H9 (cell line): ENCODE measurements at regions not wholly inside any gene's neighbourhood (a gene's known extent, or its start where the extent isn't known, plus 50 kb on each side); places are given as distances from the start of the nearest gene placed in this dataset.

Experiments
- DNase-seq: peaks from one replicate; pipeline ENCODE4 v3.0.0-alpha.2; 2017
- H2AFZ ChIP-seq: one replicate; pipeline ENCODE4 v1.6.1; 2013; ENCODE audit warnings: mild to moderate bottlenecking, low read length, control low read depth, moderate library complexity
- H2AK5ac ChIP-seq: 2 replicates; pipeline ENCODE4 v1.6.1; 2013; ENCODE audit warnings: low read length, control low read depth, mixed read lengths; ENCODE audit not compliant: insufficient read length
- H2BK120ac ChIP-seq: one replicate; pipeline ENCODE4 v1.6.1; 2013; ENCODE audit warnings: low read depth, mild to moderate bottlenecking, low read length, control low read depth, inconsistent platforms; ENCODE audit not compliant: poor library complexity, severe bottlenecking
- H2BK12ac ChIP-seq: 2 replicates; pipeline ENCODE4 v1.6.1; 2013; ENCODE audit warnings: low read length, control low read depth, mixed read lengths, low read depth; ENCODE audit not compliant: insufficient read length
- H2BK15ac ChIP-seq: 2 replicates; pipeline ENCODE4 v1.6.1; 2013; ENCODE audit warnings: low read depth, low read length, control low read depth
- H2BK20ac ChIP-seq: one replicate; pipeline ENCODE4 v1.6.1; 2013; ENCODE audit warnings: low read depth, mild to moderate bottlenecking, low read length, control low read depth, inconsistent platforms; ENCODE audit not compliant: poor library complexity, severe bottlenecking
- H2BK5ac ChIP-seq: 2 replicates; pipeline ENCODE4 v1.6.1; 2013; ENCODE audit warnings: low read length, control low read depth, mixed read lengths; ENCODE audit not compliant: insufficient read length
- H3K14ac ChIP-seq: 2 replicates; pipeline ENCODE4 v1.6.1; 2013; ENCODE audit warnings: low read length, control low read depth; ENCODE audit not compliant: insufficient read depth
- H3K18ac ChIP-seq: 2 replicates; pipeline ENCODE4 v1.6.1; 2013; ENCODE audit warnings: low read depth, mild to moderate bottlenecking, mixed read lengths, low read length, control low read depth; ENCODE audit not compliant: insufficient read length
- H3K23ac ChIP-seq: 2 replicates; pipeline ENCODE4 v1.6.1; 2013; ENCODE audit warnings: low read length, control low read depth, mixed read lengths, low read depth; ENCODE audit not compliant: insufficient read length
- H3K23me2 ChIP-seq: 2 replicates; pipeline ENCODE4 v1.6.1; 2013; ENCODE audit warnings: low read depth, mild to moderate bottlenecking, mixed read lengths, low read length, control low read depth; ENCODE audit not compliant: insufficient read length, poor library complexity, severe bottlenecking
- H3K27ac ChIP-seq: 2 replicates; pipeline ENCODE4 v1.5.1; 2013; ENCODE audit warnings: low read length, control low read depth, mixed read lengths, low read depth; ENCODE audit not compliant: insufficient read length
- H3K27me3 ChIP-seq: 2 replicates; pipeline ENCODE4 v1.6.1; 2013; ENCODE audit warnings: low read length, control low read depth, inconsistent platforms; ENCODE audit not compliant: insufficient read depth
- H3K4ac ChIP-seq: 2 replicates; pipeline ENCODE4 v1.6.1; 2013; ENCODE audit warnings: low read depth, mild to moderate bottlenecking, control low read depth, inconsistent platforms, low read length, moderate library complexity
- H3K4me1 ChIP-seq: 2 replicates; pipeline ENCODE4 v1.6.1; 2013; ENCODE audit warnings: low read length, control low read depth, inconsistent platforms; ENCODE audit not compliant: insufficient read depth
- H3K4me2 ChIP-seq: 2 replicates; pipeline ENCODE4 v1.6.1; 2013; ENCODE audit warnings: low read length, control low read depth, mixed read lengths; ENCODE audit not compliant: insufficient read length, insufficient read depth
- H3K56ac ChIP-seq: 2 replicates; pipeline ENCODE4 v1.6.1; 2013; ENCODE audit warnings: low read depth, mild to moderate bottlenecking, mixed read lengths, low read length, control low read depth; ENCODE audit not compliant: insufficient read length
- H3K79me1 ChIP-seq: 2 replicates; pipeline ENCODE4 v1.6.1; 2013; ENCODE audit warnings: low read depth, mild to moderate bottlenecking, moderate library complexity, low read length, control low read depth, inconsistent platforms; ENCODE audit not compliant: insufficient read depth, poor library complexity, severe bottlenecking
- H3K79me2 ChIP-seq: 2 replicates; pipeline ENCODE4 v1.6.1; 2013; ENCODE audit warnings: low read length, control low read depth, inconsistent platforms; ENCODE audit not compliant: insufficient read depth
- H3K9ac ChIP-seq: 2 replicates; pipeline ENCODE4 v1.6.1; 2013; ENCODE audit warnings: low read length, control low read depth, mixed read lengths; ENCODE audit not compliant: insufficient read length; ENCODE audit errors: extremely low read depth
- H3K9me3 ChIP-seq: one replicate; pipeline ENCODE4 v1.6.1; 2013; ENCODE audit warnings: low read depth, low read length, inconsistent platforms; ENCODE audit not compliant: control insufficient read depth
- H3T11ph ChIP-seq: one replicate; pipeline ENCODE4 v1.6.1; 2013; ENCODE audit warnings: mild to moderate bottlenecking, low read length, control low read depth, inconsistent platforms
- H4K20me1 ChIP-seq: one replicate; pipeline ENCODE4 v1.6.1; 2013; ENCODE audit not compliant: control insufficient read depth, insufficient read length, insufficient read depth
- H4K5ac ChIP-seq: 2 replicates; pipeline ENCODE4 v1.6.1; 2013; ENCODE audit warnings: low read depth, mild to moderate bottlenecking, mixed read lengths, low read length, control low read depth; ENCODE audit not compliant: insufficient read length
- H4K8ac ChIP-seq: replicated peaks from 2 replicates; pipeline ENCODE4 v1.6.1; 2013; ENCODE audit warnings: low read length, control low read depth, mixed read lengths, low read depth; ENCODE audit not compliant: insufficient read length
- H4K91ac ChIP-seq: 2 replicates; pipeline ENCODE4 v1.6.1; 2013; ENCODE audit warnings: low read depth, mild to moderate bottlenecking, moderate library complexity, mixed read lengths, low read length, control low read depth; ENCODE audit not compliant: insufficient read length
- H3K27ac Mint-ChIP-seq, 3 experiments: 2 replicates in 2 of 3; 3 replicates in 1 of 3; pipeline ENCODE4 v1.8.0; 2020 to 2021; ENCODE audit warnings: mixed read lengths in 3 of 3, mild to moderate bottlenecking in 1 of 3, moderate library complexity in 1 of 3
- H3K27me3 Mint-ChIP-seq: 2 replicates; pipeline ENCODE4 v1.8.0; 2021; ENCODE audit warnings: low read depth, mild to moderate bottlenecking, moderate library complexity, mixed read lengths
- H3K36me3 Mint-ChIP-seq, 3 experiments: 2 replicates in 2 of 3; 3 replicates in 1 of 3; pipeline ENCODE4 v1.8.0; 2020 to 2021; ENCODE audit warnings: low read depth in 3 of 3, mixed read lengths in 3 of 3; ENCODE audit not compliant: insufficient read depth in 1 of 3
- H3K4me1 Mint-ChIP-seq, 2 experiments: 2 replicates each; pipeline ENCODE4 v1.8.0; 2020; ENCODE audit warnings: mixed read lengths in 2 of 2
- H3K4me3 Mint-ChIP-seq, 2 experiments: 2 replicates in 1 of 2; 3 replicates in 1 of 2; pipeline ENCODE4 v1.8.0; 2020 to 2021; ENCODE audit warnings: mild to moderate bottlenecking in 2 of 2, mixed read lengths in 2 of 2, moderate library complexity in 1 of 2
- H3K9me3 Mint-ChIP-seq, 2 experiments: 2 replicates in 1 of 2; 3 replicates in 1 of 2; pipeline ENCODE4 v1.8.0; 2020; ENCODE audit warnings: mild to moderate bottlenecking in 2 of 2, mixed read lengths in 2 of 2, moderate library complexity in 1 of 2
- CTCF ChIP-seq: fragments of 200-600 bp; sonication (generic); conservative IDR thresholded peaks from 3 replicates; pipeline ENCODE4 v1.8.0; 2021; ENCODE audit warnings: antibody characterized with exemption, mild to moderate bottlenecking
- WGBS: extraction: QIAGEN DNeasy Blood & Tissue Kit; methylation state at CpG from one replicate; pipeline ENCODE4 v1.1.7; 2013; ENCODE audit warnings: missing lambda C conversion rate, low lambda C conversion rate, mixed read lengths; ENCODE audit not compliant: insufficient read length; ENCODE audit errors: extremely low coverage; 5-methylcytosine and 5-hydroxymethylcytosine counted together

DNA sequence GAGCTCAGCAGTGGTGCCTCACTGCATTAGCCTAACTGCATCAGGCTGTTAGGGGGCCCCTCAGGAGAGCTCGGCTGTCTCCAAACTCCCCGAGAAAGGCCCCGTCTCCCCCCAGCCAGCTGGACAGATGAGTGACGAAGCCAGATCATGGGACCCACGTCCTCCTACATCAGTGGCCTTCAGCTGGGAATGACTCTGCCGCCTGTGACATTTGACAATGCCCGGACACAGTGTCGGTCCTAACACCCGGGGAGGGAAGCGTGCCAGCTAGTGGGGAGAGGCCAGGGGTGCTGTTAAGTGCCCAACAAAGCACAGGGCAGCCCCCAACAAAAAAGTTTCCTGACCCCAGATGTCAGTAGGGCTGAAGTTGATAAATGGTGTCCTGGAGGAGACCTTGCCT, 375.2 kb upstream of the IRX2 start:
- WGBS = no CpG with 5 or more reads among the region's 10 CpGs
- H3K27me3 ChIP-seq = peaks cover 10% of the 10 kb centered on the region; the same call in 1 of the 2 replicates
- H3K27me3 Mint-ChIP-seq = peaks cover 6% of the 10 kb centered on the region

More for the DNA sequence above, 375.2 kb upstream of the IRX2 start:
- Histone ChIP-seq H3K4ac (no peak overlapping the region), H3K4me1 (peaks cover 4% of the 10 kb centered on the region), H3K14ac (no peak overlapping the region), H3T11ph (no peak overlapping the region), H2AFZ (no peak overlapping the region), H2BK5ac (no peak overlapping the region), H3K18ac (no peak overlapping the region), H3K9ac (no peak overlapping the region), H3K27ac (no peak overlapping the region), H3K56ac (no peak overlapping the region), H2BK120ac (no peak overlapping the region), H3K23me2 (peaks cover 4% of the 10 kb centered on the region), H2BK12ac (no peak overlapping the region), H3K4me2 (no peak overlapping the region), H2BK20ac (no peak overlapping the region), H2BK15ac (no peak overlapping the region), H3K23ac (no peak overlapping the region), H4K20me1 (no peaks in the 10 kb centered on the region), H3K79me2 (no peaks in the 10 kb centered on the region), H3K9me3 (no peaks in the 10 kb centered on the region), H4K91ac (no peak overlapping the region), H3K79me1 (no peaks in the 10 kb centered on the region), H4K8ac (no peak overlapping the region), H2AK5ac (no peak overlapping the region), H4K5ac (no peak overlapping the region)
- TF ChIP-seq CTCF = no peak
- Mint-ChIP-seq H3K4me1 (peaks cover 49 to 55% of the 10 kb centered on the region in 2 experiments), H3K36me3 (peaks cover 0 to 4% (median 0%) of the 10 kb centered on the region in 3 experiments; a peak in 2 of 7 replicates), H3K4me3 (no peak overlapping the region), H3K9me3 (peaks cover 2 to 4% of the 10 kb centered on the region in 2 experiments; a peak in 2 of 5 replicates), H3K27ac (no peak overlapping the region; a peak in 2 of 7 replicates)
- no peak for DNase-seq
